ENCODE measurements at regions not wholly inside any gene's neighbourhood (a gene's known extent, or its start where the extent isn't known, plus 50 kb on each side); places are given as distances from the start of the nearest gene placed in this dataset.

DNA sequence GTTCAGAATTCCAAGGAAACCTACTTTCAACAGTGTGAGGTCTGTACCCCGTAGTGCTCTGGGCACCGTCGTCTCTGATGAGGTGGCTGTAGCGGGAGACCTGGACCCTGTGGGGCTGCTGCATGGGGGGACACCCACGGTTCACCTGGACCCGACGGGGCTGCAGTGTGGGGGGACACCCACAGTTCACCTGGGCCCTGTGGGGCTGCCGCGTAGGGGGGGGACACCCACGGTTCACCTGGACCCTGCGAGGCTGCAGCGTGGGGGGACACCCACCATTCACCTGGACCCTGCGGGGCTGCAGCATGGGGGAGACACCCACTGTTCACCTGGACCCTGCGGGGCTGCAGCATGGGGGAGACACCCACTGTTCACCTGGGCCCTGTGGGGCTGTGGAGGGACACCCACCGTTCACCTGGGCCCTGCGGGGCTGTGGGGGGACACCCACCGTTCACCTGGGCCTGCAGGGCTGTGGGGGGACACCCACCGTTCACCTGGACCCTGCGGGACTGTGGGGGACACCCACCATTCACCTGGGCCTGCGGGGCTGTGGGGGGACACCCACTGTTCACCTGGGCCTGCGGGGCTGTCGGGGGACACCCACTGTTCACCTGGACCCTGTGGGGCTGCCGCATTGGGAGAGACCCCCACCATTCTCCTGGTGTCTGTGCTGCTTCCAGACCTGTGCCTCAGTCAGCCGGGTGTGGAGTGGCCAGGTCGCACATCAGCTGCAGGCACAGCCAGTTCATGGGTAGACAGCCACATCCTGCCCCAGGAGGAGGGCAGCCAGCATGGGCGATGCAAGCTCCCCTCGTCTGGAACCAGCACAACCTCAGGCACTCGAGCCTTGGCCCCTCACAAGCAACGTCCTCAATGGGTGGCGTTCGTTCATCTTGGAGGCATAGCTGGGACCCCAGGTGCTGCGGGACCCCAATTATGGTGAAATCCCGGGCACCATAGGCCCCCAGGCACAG lies 114.5 kb downstream of the TMEM18 start:
- TF ChIP-seq CTCF (IDR thresholded peaks at IDR 0.05 in 2 of 3, conservative IDR thresholded peaks at IDR 0.05 in 1 of 3; ENCODE audit: borderline replicate concordance in 1 of 3, insufficient read depth in 1 of 3, low read depth in 2 of 3, low read length in 2 of 3) (no peak), POLR2A (IDR thresholded peaks at IDR 0.05; ENCODE audit: borderline replicate concordance, extremely low read depth, insufficient read depth, insufficient read length) (no peak), REST (IDR thresholded peaks at IDR 0.05; ENCODE audit: low read depth) (no peak)

Data from HCT116 (cell line).